ENCODE measurements at regions not wholly inside any gene's neighbourhood (a gene's known extent, or its start where the extent isn't known, plus 50 kb on each side); places are given as distances from the start of the nearest gene placed in this dataset.

DNA sequence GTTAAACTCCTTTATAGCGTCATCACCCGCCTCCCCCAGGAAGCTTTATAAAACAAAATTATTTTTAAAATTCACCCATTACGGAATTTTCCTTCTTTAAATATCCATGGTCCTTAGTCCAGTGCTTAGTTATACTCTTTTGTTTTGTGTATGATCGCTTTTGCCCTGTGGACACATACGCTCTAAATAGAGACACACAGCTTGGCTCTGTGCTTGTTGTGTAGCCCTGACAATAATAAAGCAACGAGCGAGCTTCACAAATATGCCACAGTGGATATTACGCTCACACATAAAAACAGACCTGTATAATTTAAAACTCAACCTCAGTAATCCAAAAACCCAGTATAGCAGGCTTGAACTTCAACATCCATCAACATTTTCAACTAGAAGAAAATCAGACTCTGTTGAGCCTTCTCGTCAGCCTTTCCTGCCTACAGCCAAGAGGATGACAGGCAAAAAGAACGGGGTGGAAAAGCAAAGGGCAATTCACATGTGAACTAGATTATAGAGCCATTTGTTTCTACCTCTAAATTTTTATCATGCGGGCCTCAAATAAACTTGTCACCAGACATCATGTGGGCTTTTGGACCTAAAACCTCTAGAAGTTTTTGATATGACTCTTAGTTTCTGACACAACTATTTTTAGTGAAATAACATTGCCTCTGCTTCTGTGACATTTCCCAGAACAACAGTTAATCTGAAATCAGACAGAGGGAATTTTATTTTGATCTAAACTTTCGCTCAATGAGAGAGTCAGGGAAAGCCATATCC, 89.6 kb upstream of the THBS1 start:
- no peak for DNase-seq

DNA sequence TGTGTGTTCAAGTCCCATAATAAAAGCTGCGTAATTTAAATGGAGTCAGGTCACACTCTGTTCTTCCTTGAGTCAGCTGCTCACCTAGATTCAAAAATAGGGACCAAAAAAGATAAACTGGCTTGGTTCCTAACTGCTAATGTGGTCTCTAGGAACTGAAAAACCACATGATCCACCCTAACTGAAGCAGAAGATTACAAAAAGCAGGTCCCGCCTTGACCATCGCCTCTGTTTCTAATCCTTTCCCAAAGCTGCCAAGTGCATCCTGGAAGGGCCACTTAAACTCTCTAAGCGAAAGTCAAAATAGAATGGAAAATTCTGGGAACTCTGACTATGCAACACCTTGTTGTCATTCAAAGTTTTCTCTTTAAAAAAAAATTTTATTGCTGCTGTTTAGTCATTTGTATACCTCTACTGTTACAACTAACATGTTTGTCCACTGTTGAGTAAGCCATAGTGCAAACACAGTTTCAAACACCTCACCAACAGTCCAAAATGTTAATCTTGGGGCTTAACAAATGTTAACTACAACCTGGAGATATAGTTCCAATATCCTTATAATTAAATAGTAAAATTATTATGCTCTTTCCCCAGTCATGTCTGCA, 88.9 kb upstream of the THBS1 start:
- no peak for DNase-seq

- no peak for DNase-seq
Observed at GRCh38 chr15:39493424-39494067, 87.3 kb upstream of the THBS1 start.

- DNase-seq: no peak
Observed at GRCh38 chr15:39494462-39494861, 86.4 kb upstream of the THBS1 start.

- DNase-seq: no peak
Observed at GRCh38 chr15:39495871-39496840, 84.7 kb upstream of the THBS1 start.

DNA sequence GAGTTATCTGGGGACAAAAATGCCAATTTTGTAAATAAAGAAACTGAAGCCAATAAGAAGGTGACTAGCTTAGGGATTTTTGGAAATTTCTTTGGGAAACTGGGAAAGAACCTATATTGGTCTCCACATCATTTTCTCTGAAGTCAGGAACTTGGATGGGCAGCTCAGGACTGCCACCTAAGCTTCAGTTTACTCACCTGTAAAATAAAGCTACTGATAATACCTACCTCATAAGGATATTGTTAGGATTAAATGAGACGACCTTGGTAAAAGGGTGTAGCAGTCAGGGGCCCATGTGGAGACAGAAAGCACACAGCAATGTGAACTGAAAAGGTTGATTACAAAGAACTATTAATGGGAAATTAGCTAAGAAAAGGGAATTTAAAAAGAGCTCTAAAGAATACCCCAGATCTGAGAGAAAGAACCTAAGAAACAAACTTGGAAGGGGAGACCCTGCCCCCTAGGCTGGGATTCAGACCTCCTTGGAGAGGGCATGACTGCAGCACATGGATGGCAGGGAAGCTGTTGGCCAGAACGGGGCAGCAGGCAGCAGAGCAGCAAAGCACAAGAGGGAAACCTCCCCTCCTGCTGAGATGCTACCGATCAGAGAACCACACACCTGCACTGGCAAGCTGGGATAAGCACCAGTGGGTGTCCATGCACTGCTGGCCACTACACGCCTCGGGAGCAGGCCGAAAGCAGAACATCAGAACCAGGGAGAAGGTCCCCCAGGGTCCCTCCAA, 83.7 kb upstream of the THBS1 start:
- no peak for DNase-seq

DNA sequence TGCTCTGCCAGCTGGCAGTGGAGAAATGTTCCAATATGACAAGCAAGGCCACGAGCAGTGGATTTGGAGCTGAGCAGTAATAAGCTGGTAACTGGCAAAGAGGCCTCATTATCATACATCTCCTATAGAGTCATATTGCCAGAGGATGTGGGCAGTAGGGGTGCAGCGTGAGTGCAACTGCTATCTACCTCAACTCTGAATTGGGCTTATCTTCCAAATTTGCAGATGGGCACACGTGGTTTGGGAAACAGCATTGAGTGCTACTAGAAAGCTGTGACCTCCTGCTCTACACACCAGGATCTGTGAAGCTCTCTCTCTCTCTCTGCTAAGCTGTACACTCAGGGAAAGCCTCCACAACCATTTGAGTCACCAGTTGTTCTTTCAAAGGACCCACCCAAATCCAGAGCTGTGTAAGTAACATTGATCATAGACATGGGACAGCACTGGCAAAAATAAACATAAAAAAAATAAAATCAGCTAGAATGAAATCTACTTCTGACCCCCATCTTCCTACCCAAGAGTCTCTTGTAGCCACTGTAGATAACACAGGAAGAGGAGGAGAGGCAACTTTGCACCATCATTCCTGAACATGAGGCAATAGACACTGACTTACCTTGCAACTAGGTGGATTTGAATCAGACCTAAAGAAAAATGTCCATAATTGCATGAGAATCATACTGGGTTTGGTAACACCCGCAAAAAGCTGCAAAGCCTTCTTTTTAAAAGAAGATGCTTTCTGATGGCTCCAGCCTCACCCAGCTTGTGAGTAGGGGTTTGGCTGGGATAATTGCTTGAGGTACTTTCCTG, 82.9 kb upstream of the THBS1 start:
- DNase-seq: no peak

DNA sequence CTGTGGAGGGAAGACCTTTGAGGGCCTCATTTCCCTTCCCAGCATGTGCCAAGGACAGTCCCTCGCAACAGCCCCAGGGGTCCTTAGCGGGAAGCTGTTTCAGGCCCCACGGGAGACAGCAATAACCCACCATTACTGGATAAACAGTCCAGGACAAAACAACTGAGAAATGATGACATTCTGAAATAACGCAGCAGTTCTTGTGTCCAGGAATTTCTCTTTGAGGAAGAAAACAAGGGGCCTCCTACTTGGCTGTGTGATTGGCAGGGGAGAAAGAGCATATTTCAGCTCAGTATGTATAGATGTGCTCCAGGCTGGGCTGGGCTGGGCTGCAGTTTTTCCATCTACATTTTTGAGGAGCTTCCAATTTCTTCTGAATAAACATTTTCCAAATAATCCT, 82.2 kb upstream of the THBS1 start:
- no peak for DNase-seq

- DNase-seq: no peak
Observed at GRCh38 chr15:39499042-39499441, 81.8 kb upstream of the THBS1 start.

DNA sequence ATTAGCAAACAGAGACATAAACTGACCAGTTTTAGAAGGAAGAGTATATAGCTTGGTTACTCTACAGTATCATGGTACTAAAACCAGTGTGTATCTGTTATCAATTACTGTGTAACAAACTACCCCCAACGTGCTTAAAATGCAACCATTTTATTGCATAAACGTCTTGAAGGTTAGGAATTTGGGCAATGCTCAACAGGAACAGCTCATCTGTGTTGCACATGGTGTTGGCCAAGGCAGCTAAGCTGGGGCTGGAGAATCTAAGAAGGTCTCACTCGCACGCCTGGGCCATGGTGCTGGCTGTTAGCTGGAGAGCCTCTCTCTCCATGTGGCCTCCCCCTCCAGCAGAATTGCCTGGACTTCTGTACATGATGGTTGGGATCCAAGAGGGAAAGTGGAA, 81.2 kb upstream of the THBS1 start:
- DNase-seq: no peak

DNA sequence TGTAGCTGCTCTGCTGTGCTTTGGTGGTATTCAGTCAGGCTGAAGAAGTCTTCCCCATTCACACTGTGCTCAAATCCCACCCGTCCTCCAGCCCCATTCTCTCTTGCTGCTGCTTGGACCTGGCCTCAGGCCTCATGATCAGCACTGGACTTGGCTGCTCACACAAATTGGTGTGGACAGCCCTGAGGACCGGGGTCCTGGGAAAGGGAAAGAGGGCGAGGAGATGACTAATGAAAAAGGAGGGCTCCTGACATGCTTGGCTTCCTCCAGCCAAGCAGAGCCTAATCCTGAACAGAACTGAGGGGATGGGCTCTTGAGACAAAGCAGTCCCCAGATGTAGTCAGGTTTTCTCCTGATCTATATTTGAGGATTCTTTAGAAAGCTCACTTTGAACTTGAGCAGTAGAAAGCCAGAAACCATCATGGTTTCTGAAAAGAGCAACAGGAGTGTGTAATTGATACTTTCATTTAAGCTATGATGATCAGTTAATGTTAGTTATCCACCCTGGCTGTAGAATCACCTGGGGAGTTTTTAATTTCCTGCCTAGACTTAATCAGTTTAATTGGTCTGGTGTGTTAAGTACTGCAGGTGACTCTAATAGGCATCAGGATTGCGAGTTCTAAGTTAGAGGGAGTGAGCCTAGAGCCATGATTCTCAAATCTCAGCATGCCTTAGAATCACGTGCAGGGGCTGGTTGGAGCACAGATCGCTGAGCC, 79.4 kb upstream of the THBS1 start:
- DNase-seq: no peak

- DNase-seq: no peak
Observed at GRCh38 chr15:39502082-39502447, 78.8 kb upstream of the THBS1 start.

DNA sequence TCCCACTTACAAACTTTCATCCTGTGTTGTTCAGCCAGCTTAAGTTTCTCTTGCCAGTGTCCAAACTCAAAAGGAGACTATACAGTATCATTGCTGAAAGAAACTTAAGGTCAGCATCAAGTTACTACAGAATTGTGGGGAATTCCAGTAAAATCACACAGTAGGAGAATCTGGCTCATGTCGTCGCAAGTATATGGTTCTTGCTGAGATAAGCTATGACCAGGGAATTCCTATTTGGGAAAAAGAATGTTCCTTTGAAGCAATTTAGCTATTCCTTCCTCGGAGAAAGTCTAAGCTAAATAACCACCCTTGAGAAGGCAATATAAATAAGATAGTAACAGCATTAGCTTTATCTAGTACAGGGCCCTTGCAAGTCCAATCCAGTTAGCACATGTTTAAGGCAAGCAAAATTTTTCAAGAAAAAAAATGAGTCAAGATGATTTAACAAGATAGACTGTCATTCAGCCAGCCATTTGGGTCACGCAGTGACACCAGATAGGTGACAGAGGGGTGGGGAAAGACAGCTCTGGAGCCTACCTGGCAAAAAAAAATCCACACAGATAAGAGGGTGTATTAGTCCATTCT, 78.2 kb upstream of the THBS1 start:
- no peak for DNase-seq

DNA sequence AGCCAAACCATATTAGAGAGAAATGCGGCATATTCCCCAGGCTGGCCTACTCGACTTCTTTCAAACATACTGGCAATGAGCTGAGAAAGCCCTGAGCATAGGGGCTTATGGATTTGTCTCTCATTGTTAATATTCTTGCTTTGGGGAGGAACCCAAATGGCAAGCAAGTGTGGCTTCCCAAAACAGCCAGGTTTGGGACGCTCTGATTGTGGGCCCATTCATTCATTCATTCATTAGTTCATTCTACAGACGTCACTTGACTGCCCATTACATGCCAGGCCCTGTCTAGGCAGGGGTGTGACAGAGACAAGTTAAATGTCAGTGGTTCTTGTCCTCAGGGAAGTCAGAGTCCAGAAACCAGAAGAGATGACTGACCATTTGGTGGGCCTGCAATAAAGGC, 77.4 kb upstream of the THBS1 start:
- DNase-seq: no peak

DNA sequence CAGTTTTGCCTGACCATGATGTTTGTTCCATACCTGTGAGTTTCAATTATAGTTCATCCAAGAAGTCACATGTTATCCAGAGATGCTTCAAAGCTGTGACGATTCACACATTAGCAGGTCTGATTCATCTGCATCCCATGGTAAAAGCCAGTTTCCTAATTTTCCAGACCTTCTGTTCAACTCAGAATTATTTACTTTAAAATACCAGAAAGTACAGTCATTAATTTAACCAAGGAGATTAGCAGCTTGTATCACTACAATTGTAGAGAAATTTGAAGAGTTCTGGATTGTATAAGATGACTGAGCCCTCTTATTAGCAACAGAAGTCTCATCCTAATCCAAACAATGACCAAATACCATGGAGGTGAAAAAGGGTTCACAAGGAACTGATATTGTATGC, 76.1 kb upstream of the THBS1 start:
- DNase-seq: no peak

DNA sequence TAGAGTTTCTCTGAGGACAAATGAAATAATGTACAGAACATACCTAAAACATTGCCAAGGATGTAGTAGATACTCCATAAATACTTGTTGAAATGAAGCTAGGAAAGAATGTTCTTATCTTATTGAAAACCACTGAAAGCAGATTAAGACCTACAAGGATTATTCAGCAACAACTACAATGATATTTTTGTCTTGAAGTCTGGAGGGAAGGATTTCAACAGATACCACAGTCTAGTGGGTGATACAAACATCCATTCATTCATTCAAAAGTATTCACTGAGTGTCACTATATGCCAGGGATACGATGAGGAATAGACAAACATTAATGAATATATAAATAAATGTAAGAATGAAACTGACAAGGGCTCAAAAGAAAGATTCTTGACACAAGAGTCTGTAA, 74.7 kb upstream of the THBS1 start:
- DNase-seq: no peak

GRCh38 chr15:39508536-39508935, 72.3 kb upstream of the THBS1 start:
- peak in 2 of 4 experiments; percentile 15 to 28 for DNase-seq

DNA sequence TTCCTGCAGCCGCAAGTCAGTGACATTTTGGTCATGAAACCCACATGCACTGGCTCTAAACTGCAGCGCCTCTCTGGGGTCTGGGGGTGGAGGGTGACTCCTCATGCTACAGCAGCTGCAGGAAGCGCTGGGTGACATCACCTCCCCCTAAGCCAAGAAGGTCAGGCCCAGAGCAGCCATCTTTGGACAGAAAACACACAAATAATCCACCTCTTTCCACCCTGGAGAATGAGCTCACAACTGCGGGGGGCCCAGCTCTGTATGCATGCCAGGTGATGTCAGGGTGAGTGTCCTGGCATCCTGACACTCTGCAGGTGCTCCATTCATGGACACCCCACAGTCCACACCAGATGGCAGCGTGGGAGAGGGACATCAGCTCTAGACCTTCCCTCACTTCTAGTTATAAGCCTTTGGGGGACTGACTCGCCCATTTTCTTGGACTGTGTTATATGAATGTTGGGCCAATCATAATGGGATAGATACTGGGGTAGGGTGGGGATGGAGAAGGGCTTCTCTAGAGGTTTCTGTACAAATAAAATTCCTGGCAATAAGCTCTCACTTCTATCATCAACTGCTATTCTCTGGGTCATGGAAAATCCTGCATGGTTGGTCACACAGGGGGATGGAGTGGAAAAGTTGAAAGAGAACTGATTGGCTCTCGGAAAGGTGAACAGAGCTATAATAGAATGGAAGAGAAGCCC, 70.7 kb upstream of the THBS1 start:
- DNase-seq: peak in 1 of 4 experiments; percentile 7

Data from suppressor macrophage (primary cell).